ENCODE measurements at regions not wholly inside any gene's neighbourhood (a gene's known extent, or its start where the extent isn't known, plus 50 kb on each side); places are given as distances from the start of the nearest gene placed in this dataset.
"Not testable (repeated sequence)": the region's sequence is repeated elsewhere in the genome, so short reads cannot be mapped to it uniquely, and the experiment has no call there.

GRCh38 chr3:87740894-87741293, 317.9 kb downstream of the CGGBP1 start:
- not testable (repeated sequence) for TF ChIP-seq POLR2A, EP300 (IDR thresholded peaks at IDR 0.05)
- TF ChIP-seq, protein P1, sequence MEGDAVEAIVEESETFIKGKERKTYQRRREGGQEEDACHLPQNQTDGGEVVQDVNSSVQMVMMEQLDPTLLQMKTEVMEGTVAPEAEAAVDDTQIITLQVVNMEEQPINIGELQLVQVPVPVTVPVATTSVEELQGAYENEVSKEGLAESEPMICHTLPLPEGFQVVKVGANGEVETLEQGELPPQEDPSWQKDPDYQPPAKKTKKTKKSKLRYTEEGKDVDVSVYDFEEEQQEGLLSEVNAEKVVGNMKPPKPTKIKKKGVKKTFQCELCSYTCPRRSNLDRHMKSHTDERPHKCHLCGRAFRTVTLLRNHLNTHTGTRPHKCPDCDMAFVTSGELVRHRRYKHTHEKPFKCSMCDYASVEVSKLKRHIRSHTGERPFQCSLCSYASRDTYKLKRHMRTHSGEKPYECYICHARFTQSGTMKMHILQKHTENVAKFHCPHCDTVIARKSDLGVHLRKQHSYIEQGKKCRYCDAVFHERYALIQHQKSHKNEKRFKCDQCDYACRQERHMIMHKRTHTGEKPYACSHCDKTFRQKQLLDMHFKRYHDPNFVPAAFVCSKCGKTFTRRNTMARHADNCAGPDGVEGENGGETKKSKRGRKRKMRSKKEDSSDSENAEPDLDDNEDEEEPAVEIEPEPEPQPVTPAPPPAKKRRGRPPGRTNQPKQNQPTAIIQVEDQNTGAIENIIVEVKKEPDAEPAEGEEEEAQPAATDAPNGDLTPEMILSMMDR (IDR thresholded peaks at IDR 0.05) = not testable (repeated sequence)
